Activated CD8-positive, alpha-beta T cell treated with anti-CD3 and anti-CD28 coated beads for 36 hours (primary cell): ENCODE measurements at regions not wholly inside any gene's neighbourhood (a gene's known extent, or its start where the extent isn't known, plus 50 kb on each side); places are given as distances from the start of the nearest gene placed in this dataset.

ENCODE experiments used
- ATAC-seq: fragments of 200-7000 bp; cut with Tn5 transposase; one replicate; pipeline ENCODE4 v1.10.0; 2021; ENCODE audit warnings: mild to moderate bottlenecking, moderate library complexity
- CTCF ChIA-PET: fragments of 350-600 bp; sonication (Branson Sonifier 250); formaldehyde crosslinking; loops from one replicate; lab custom pipeline; 2021; ENCODE audit warnings: antibody characterized with exemption; lab: Charles Lee
- POLR2A ChIA-PET: fragments of 350-600 bp; sonication (Branson Sonifier 250); formaldehyde crosslinking; loops from one replicate; lab custom pipeline; 2021; ENCODE audit warnings: antibody characterized with exemption; lab: Charles Lee
- DNase-seq: peaks from one replicate; pipeline ENCODE4 v3.0.0-alpha.2; 2020
- H3K27ac Mint-ChIP-seq: one replicate; pipeline ENCODE4 v1.8.0; 2021; ENCODE audit warnings: mild to moderate bottlenecking, mixed read lengths
- H3K27me3 Mint-ChIP-seq: one replicate; pipeline ENCODE4 v1.8.0; 2021; ENCODE audit warnings: mixed read lengths
- H3K36me3 Mint-ChIP-seq: one replicate; pipeline ENCODE4 v1.8.0; 2021; ENCODE audit warnings: low read depth, mixed read lengths
- H3K4me1 Mint-ChIP-seq: one replicate; pipeline ENCODE4 v1.8.0; 2021; ENCODE audit warnings: low read depth, mixed read lengths
- H3K4me3 Mint-ChIP-seq: one replicate; pipeline ENCODE4 v1.8.0; 2021; ENCODE audit warnings: mild to moderate bottlenecking, moderate library complexity, mixed read lengths
- H3K9me3 Mint-ChIP-seq: one replicate; pipeline ENCODE4 v1.8.0; 2021; ENCODE audit warnings: mixed read lengths
- intact Hi-C: fragments of 100-400 bp; cut with micrococcal nuclease; formaldehyde crosslinking; loops from one replicate; pipeline ENCODE4 v1.10.0; 2022
- TF ChIP-seq, protein P1 (sequence below): fragments of 200-600 bp; IDR thresholded peaks from one replicate; pipeline ENCODE4 v1.8.0; 2022; ENCODE audit warnings: antibody characterized with exemption, mild to moderate bottlenecking

DNA sequence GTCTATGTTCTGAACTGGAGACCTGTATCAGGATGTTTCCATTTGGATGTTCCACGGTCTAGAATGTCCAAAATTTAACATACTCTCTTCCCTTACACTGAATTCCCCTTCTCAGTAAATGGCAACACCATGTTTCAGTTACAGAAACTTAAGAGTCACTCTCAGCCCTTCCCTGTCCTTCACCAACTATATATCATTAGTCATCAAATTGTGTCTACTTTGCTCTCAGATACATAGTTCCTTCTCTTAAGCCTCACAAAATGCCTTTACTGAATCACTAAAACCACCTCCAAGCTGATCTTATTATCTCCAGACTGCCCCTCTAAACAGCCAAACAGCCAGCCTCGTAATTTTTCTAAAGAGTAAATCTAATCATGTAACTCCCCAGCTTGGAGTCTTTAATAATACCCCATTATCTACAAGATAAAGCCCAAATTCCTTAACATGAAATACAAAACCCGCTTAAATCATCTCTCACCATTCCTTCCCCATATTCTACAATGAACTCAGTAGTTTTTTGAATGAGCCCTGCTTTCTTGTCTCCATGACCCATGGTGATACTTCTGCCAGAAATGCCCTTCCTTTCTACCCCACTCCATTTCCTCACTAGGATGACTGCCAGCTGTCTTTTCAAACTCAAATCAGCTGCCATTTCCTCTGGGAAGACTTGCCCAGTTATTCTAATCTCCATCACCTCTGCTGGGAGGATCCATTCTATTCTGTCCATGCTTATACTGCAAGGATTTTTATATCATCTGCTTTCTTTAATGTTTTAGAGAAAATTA, 102.7 kb upstream of the ARHGAP42 start:
- TF ChIP-seq, protein P1, sequence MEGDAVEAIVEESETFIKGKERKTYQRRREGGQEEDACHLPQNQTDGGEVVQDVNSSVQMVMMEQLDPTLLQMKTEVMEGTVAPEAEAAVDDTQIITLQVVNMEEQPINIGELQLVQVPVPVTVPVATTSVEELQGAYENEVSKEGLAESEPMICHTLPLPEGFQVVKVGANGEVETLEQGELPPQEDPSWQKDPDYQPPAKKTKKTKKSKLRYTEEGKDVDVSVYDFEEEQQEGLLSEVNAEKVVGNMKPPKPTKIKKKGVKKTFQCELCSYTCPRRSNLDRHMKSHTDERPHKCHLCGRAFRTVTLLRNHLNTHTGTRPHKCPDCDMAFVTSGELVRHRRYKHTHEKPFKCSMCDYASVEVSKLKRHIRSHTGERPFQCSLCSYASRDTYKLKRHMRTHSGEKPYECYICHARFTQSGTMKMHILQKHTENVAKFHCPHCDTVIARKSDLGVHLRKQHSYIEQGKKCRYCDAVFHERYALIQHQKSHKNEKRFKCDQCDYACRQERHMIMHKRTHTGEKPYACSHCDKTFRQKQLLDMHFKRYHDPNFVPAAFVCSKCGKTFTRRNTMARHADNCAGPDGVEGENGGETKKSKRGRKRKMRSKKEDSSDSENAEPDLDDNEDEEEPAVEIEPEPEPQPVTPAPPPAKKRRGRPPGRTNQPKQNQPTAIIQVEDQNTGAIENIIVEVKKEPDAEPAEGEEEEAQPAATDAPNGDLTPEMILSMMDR, result no peak
- no peak overlapping the region for H3K27ac Mint-ChIP-seq
- H3K4me3 Mint-ChIP-seq, result no peak overlapping the region
- intact Hi-C loops, result no loop called here
- no peaks in the 10 kb centered on the region for H3K36me3 Mint-ChIP-seq
- DNase-seq (no peak), ATAC-seq (no peak)
- H3K9me3 Mint-ChIP-seq, result no peaks in the 10 kb centered on the region
- H3K27me3 Mint-ChIP-seq, result no peaks in the 10 kb centered on the region
- no peaks in the 10 kb centered on the region for H3K4me1 Mint-ChIP-seq
- POLR2A ChIA-PET, result no interaction called here
- CTCF ChIA-PET, result no interaction called here

- Mint-ChIP-seq H3K4me1 (no peaks in the 10 kb centered on the region), H3K36me3 (no peaks in the 10 kb centered on the region), H3K4me3 (no peak overlapping the region), H3K27ac (no peak overlapping the region), H3K27me3 (no peaks in the 10 kb centered on the region), H3K9me3 (no peaks in the 10 kb centered on the region)
- DNase-seq, result no peak
- intact Hi-C loops, result no loop called here
- ATAC-seq, result no peak
- POLR2A ChIA-PET, result no interaction called here
- CTCF ChIA-PET, result no interaction called here
- TF ChIP-seq, protein P1, result no peak
Observed at GRCh38 chr11:100585728-100586127, 101.4 kb upstream of the ARHGAP42 start.

DNA sequence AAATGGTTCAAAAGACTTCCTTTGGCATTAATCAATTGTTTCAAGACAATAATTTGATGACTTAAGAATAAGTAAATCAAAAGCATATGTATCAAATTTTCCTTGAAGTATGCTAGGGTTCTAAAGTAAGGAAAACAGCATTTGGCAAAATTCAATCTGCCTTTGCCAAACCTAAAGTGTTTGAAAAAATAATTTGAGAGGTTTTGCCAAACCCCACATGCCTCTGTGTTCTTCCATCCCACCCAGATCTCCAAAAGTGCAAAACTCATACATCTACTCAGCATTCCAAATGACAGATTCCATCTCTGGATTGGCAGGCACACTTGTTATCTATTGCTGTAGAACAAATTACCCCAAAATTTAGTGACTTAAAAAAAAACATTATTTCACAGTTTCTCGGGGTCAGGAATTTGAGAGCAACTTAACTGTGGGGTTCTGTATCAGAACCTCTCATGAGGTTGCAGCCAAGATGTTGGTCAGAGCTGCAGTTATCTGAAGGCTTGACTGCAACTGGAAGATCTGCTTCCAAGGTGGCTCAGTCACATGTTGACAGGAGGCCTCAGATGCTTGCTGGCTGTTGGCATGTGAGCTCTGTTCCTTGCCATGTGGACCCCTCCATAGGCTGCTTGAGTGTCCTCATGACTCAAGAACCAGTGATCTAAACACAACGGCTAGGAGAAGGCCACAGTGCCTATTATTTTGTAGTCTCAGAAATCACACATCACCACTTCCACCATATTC, 100.6 kb upstream of the ARHGAP42 start:
- intact Hi-C loops, result no loop called here
- ChIA-PET CTCF (no interaction called here), POLR2A (no interaction called here)
- H3K9me3 Mint-ChIP-seq, result no peaks in the 10 kb centered on the region
- no peaks in the 10 kb centered on the region for H3K36me3 Mint-ChIP-seq
- DNase-seq (no peak), ATAC-seq (no peak)
- no peaks in the 10 kb centered on the region for H3K4me1 Mint-ChIP-seq
- no peak overlapping the region for H3K4me3 Mint-ChIP-seq
- no peaks in the 10 kb centered on the region for H3K27me3 Mint-ChIP-seq
- TF ChIP-seq, protein P1, result no peak
- no peak overlapping the region for H3K27ac Mint-ChIP-seq

DNA sequence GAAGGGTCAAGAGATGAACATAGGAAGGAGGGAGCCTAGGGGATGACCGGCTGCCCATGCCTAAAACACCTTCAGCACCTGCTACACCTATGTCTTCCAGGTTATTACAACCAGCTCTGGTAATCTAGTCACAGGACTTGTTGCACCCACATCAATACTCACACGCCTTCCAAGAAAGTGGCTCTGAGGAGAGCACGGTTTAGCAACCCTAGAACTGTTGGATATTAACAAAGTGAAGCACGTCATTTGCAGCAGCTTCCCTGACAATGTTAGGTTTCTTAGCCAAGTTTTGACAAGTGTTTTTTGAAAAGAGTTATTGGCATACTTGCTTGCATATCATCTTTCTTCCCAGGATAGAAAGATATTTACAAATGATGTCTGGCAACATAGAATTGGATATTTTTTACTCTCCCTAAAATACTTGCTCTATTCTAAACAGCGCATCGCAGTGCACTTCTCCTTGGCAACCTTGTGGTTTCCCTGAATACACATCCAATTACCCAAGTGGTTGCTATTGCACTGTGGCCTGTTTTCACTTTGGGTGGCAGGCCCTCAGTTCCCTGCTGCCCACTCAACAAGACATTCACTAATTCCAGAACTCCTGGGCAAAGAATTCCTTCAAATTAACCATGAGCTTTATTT, 94.3 kb upstream of the ARHGAP42 start:
- H3K4me1 Mint-ChIP-seq, result no peaks in the 10 kb centered on the region
- CTCF ChIA-PET, result no interaction called here
- no peaks in the 10 kb centered on the region for H3K27me3 Mint-ChIP-seq
- TF ChIP-seq, protein P1, result no peak
- POLR2A ChIA-PET, result no interaction called here
- no peak overlapping the region for H3K4me3 Mint-ChIP-seq
- H3K36me3 Mint-ChIP-seq, result no peaks in the 10 kb centered on the region
- ATAC-seq (no peak), DNase-seq (no peak)
- intact Hi-C loops, result no loop called here
- H3K27ac Mint-ChIP-seq, result no peak overlapping the region
- H3K9me3 Mint-ChIP-seq, result no peaks in the 10 kb centered on the region

DNA sequence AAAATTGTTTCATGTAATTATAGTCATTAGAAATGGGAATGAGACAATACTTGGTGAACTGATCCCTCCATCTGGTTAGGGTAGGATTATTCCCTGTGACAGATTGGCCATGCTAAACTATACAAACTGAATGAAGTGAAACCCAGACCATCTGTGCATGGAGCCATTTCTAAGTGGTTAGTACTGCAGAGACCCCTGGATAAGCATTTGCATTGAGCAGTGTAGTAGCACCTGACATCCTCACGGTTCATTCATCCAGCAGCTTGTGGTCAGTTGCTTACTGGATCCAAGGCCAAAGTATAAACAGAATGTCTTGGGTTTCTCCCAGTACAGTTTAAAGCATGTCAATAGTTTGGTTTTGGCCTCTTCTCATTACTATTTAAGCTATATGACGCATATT, 93.8 kb upstream of the ARHGAP42 start:
- ATAC-seq (no peak), DNase-seq (no peak)
- ChIA-PET CTCF (no interaction called here), POLR2A (no interaction called here)
- no peak overlapping the region for H3K27ac Mint-ChIP-seq
- no peaks in the 10 kb centered on the region for H3K9me3 Mint-ChIP-seq
- no peaks in the 10 kb centered on the region for H3K36me3 Mint-ChIP-seq
- intact Hi-C loops, result no loop called here
- H3K27me3 Mint-ChIP-seq, result no peaks in the 10 kb centered on the region
- no peak overlapping the region for H3K4me3 Mint-ChIP-seq
- TF ChIP-seq, protein P1, result no peak
- H3K4me1 Mint-ChIP-seq, result no peaks in the 10 kb centered on the region
